B cell (primary cell): ENCODE measurements at regions not wholly inside any gene's neighbourhood (a gene's known extent, or its start where the extent isn't known, plus 50 kb on each side); places are given as distances from the start of the nearest gene placed in this dataset.
"Not testable (repeated sequence)": the region's sequence is repeated elsewhere in the genome, so short reads cannot be mapped to it uniquely, and the experiment has no call there.

ENCODE experiments used
- EZH2 ChIP-seq: IDR thresholded peaks from 2 replicates; pipeline ENCODE4 v1.6.1; 2012; ENCODE audit warnings: borderline replicate concordance, low read depth, mild to moderate bottlenecking, moderate library complexity, low read length; ENCODE audit not compliant: insufficient read depth, poor library complexity, severe bottlenecking
- TF ChIP-seq, protein P1 (sequence below): fragments of 200-600 bp; IDR thresholded peaks from one replicate; pipeline ENCODE4 v1.8.0; 2022; ENCODE audit warnings: antibody characterized with exemption, mild to moderate bottlenecking

DNA sequence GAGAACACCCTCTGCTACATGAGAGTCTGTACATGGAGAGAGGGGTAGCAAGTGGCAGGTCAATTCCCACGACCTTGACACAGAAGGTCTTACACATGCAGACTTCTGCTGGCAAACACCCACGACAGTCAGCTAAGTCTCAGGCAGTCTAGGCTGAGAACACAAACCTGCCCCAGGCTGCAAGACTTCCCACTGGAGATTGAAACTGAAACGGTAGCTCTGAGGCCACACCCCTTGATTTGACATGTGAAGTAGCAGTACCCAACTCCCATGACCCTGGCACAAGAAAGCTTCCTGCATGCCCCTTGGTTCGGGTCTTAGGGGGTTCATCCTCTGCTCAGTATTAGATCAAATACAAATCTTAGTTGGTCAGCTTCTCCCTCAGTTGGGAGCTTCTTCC, 420.8 kb upstream of the NDN start:
- TF ChIP-seq, protein P1, sequence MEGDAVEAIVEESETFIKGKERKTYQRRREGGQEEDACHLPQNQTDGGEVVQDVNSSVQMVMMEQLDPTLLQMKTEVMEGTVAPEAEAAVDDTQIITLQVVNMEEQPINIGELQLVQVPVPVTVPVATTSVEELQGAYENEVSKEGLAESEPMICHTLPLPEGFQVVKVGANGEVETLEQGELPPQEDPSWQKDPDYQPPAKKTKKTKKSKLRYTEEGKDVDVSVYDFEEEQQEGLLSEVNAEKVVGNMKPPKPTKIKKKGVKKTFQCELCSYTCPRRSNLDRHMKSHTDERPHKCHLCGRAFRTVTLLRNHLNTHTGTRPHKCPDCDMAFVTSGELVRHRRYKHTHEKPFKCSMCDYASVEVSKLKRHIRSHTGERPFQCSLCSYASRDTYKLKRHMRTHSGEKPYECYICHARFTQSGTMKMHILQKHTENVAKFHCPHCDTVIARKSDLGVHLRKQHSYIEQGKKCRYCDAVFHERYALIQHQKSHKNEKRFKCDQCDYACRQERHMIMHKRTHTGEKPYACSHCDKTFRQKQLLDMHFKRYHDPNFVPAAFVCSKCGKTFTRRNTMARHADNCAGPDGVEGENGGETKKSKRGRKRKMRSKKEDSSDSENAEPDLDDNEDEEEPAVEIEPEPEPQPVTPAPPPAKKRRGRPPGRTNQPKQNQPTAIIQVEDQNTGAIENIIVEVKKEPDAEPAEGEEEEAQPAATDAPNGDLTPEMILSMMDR, result not testable (repeated sequence)
- TF ChIP-seq EZH2, result not testable (repeated sequence)
